ENCODE measurements at regions not wholly inside any gene's neighbourhood (a gene's known extent, or its start where the extent isn't known, plus 50 kb on each side); places are given as distances from the start of the nearest gene placed in this dataset.

DNA sequence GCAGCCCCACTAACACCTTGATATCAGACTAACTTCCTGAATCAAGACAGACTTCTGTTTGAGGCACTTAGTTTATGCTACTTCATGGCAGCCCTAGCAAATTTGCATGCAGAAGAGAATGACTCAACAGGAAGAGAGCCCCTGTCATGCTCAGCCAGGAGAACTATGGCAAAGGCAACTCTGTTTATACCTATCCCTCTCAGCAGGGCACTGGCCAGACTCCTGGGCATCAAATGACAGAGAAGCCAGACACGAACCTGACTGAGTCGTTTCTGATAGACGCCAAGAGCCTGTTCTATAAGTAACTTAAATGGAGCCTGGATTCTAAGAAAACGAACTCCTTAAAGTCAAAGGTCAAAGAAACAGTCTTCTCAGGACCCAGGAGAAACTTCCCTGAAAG, 50.9 kb upstream of the UNC5B start (continued):
- TF ChIP-seq, protein P1, sequence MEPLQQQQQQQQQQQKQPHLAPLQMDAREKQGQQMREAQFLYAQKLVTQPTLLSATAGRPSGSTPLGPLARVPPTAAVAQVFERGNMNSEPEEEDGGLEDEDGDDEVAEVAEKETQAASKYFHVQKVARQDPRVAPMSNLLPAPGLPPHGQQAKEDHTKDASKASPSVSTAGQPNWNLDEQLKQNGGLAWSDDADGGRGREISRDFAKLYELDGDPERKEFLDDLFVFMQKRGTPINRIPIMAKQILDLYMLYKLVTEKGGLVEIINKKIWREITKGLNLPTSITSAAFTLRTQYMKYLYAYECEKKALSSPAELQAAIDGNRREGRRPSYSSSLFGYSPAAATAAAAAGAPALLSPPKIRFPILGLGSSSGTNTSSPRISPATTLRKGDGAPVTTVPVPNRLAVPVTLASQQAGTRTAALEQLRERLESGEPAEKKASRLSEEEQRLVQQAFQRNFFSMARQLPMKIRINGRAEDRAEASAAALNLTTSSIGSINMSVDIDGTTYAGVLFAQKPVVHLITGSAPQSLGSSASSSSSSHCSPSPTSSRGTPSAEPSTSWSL (CRISPR knock-in tag; IDR thresholded peaks at IDR 0.05; ENCODE audit: borderline replicate concordance) = no peak
- TF ChIP-seq ZNF175 (CRISPR knock-in tag; IDR thresholded peaks at IDR 0.05; ENCODE audit: low read depth) = 0 out of 2 replicates have a peak, but pooled peaks have one; percentile 36
- TF ChIP-seq JUND (IDR thresholded peaks at IDR 0.05; ENCODE audit: borderline replicate concordance, low read depth, low read length) = peak; percentile 53; the same call in 1 of the 2 replicates
- TF ChIP-seq JUND (tag; IDR thresholded peaks at IDR 0.05; ENCODE audit: borderline replicate concordance, low read depth, low read length) = peak; percentile 35; the same call in 1 of the 3 replicates
- TF ChIP-seq, protein P2, sequence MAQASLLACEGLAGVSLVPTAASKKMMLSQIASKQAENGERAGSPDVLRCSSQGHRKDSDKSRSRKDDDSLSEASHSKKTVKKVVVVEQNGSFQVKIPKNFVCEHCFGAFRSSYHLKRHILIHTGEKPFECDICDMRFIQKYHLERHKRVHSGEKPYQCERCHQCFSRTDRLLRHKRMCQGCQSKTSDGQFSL (CRISPR knock-in tag; IDR thresholded peaks at IDR 0.05) = no peak
- TF ChIP-seq, protein P2 (tag; IDR thresholded peaks at IDR 0.05) = no peak
- TF ChIP-seq PCBP2 (IDR thresholded peaks at IDR 0.05; ENCODE audit: low read depth, low read length, poor library complexity, severe bottlenecking) = no peak
- TF ChIP-seq MAFG (tag; conservative IDR thresholded peaks at IDR 0.05) = peak; percentile 36; the same call in 1 of the 2 replicates
- peak; percentile 42; the same call in 1 of the 2 replicates for TF ChIP-seq ZNF316 (IDR thresholded peaks at IDR 0.05)
- peak; percentile 28; the same call in 1 of the 2 replicates for TF ChIP-seq MAFF (IDR thresholded peaks at IDR 0.05; ENCODE audit: low read length)
- 0 out of 2 replicates have a peak, but pooled peaks have one; percentile 13 for TF ChIP-seq NR2C1 (IDR thresholded peaks at IDR 0.05)
- TF ChIP-seq NR2C1 (tag; IDR thresholded peaks at IDR 0.05) = no peak
- TF ChIP-seq NFE2 (IDR thresholded peaks at IDR 0.05; ENCODE audit: low read depth) = peak; percentile 62; the same call in 1 of the 2 replicates
- peak; percentile 55; the same call in 1 of the 2 replicates for TF ChIP-seq ZNF589 (CRISPR knock-in tag; IDR thresholded peaks at IDR 0.05; ENCODE audit: low read depth)
- TF ChIP-seq C11orf30 (IDR thresholded peaks at IDR 0.05; ENCODE audit: low read depth) = peak; percentile 65; the same call in 1 of the 2 replicates
- no peak for TF ChIP-seq NR2C2 (CRISPR knock-in tag; IDR thresholded peaks at IDR 0.05)
- peak; percentile 64 for TF ChIP-seq NR2C2 (tag; IDR thresholded peaks at IDR 0.05)

Measured in K562 (cell line).